NCI-H1105 (cell line): ENCODE measurements at regions not wholly inside any gene's neighbourhood (a gene's known extent, or its start where the extent isn't known, plus 50 kb on each side); places are given as distances from the start of the nearest gene placed in this dataset.
"Not testable (repeated sequence)": the region's sequence is repeated elsewhere in the genome, so short reads cannot be mapped to it uniquely, and the experiment has no call there.

Experiments used
- DNase-seq: peaks from one replicate; lab custom pipeline; 2025; lab: John Stamatoyannopoulos, UW

- no peak for DNase-seq
Observed at GRCh38 chr12:17357396-17357795, 732.6 kb downstream of the RERGL start.

- no peak for DNase-seq
Observed at GRCh38 chr12:17352164-17352563, 737.8 kb downstream of the RERGL start.

GRCh38 chr12:17348311-17348710 lies 741.7 kb downstream of the RERGL start:
- no peak for DNase-seq

- no peak for DNase-seq
Observed at GRCh38 chr12:17344649-17345048, 738.7 kb upstream of the LMO3 start.

GRCh38 chr12:17342381-17342961 lies 736.5 kb upstream of the LMO3 start:
- DNase-seq = no peak

GRCh38 chr12:17335487-17335886 lies 729.5 kb upstream of the LMO3 start:
- DNase-seq = no peak

GRCh38 chr12:17334784-17335183 lies 728.8 kb upstream of the LMO3 start:
- DNase-seq = no peak

- no peak for DNase-seq
Observed at GRCh38 chr12:17333287-17333686, 727.3 kb upstream of the LMO3 start.

GRCh38 chr12:17326649-17327048 lies 720.7 kb upstream of the LMO3 start:
- no peak for DNase-seq

GRCh38 chr12:17322090-17322489 lies 716.1 kb upstream of the LMO3 start:
- no peak for DNase-seq

- DNase-seq = no peak
Observed at GRCh38 chr12:17304503-17305347, 698.8 kb upstream of the LMO3 start.

- DNase-seq = no peak
Observed at GRCh38 chr12:17302001-17302400, 696.0 kb upstream of the LMO3 start.

- no peak for DNase-seq
Observed at GRCh38 chr12:17301544-17301943, 695.6 kb upstream of the LMO3 start.

GRCh38 chr12:17296882-17297281 lies 690.9 kb upstream of the LMO3 start:
- DNase-seq = no peak

- DNase-seq = no peak
Observed at GRCh38 chr12:17286874-17287273, 680.9 kb upstream of the LMO3 start.

GRCh38 chr12:17284873-17285272 lies 678.9 kb upstream of the LMO3 start:
- no peak for DNase-seq

- DNase-seq = no peak
Observed at GRCh38 chr12:17283563-17283962, 677.6 kb upstream of the LMO3 start.

GRCh38 chr12:17282169-17282568 lies 676.2 kb upstream of the LMO3 start:
- not testable (repeated sequence) for DNase-seq

- DNase-seq = no peak
Observed at GRCh38 chr12:17278946-17279345, 673.0 kb upstream of the LMO3 start.

- DNase-seq = no peak
Observed at GRCh38 chr12:17276196-17276595, 670.2 kb upstream of the LMO3 start.

GRCh38 chr12:17266856-17267255 lies 660.9 kb upstream of the LMO3 start:
- no peak for DNase-seq

- DNase-seq = no peak
Observed at GRCh38 chr12:17264603-17265002, 658.6 kb upstream of the LMO3 start.

GRCh38 chr12:17239874-17240273 lies 633.9 kb upstream of the LMO3 start:
- no peak for DNase-seq

- no peak for DNase-seq
Observed at GRCh38 chr12:17235996-17236395, 630.0 kb upstream of the LMO3 start.
